Gastroesophageal sphincter (tissue), 3 donors: ENCODE measurements at regions not wholly inside any gene's neighbourhood (a gene's known extent, or its start where the extent isn't known, plus 50 kb on each side); places are given as distances from the start of the nearest gene placed in this dataset.

Experiments used
- CTCF ChIP-seq, 4 experiments: fragments of 200-600 bp in 2 of 4; fragments of 450-650 bp in 2 of 4; sonication (generic) in 1 of 4; IDR thresholded peaks; one replicate each; pipeline ENCODE4 v1.5.1; 2017 to 2019; ENCODE audit warnings: antibody characterized with exemption in 4 of 4, mild to moderate bottlenecking in 2 of 4, moderate library complexity in 2 of 4
- EP300 ChIP-seq: sonication (generic); formaldehyde crosslinking; IDR thresholded peaks from one replicate; pipeline ENCODE4 v1.6.1; 2017; ENCODE audit warnings: antibody characterized with exemption, mild to moderate bottlenecking
- POLR2A ChIP-seq, 2 donors: fragments of 450-650 bp; IDR thresholded peaks; one replicate each; pipeline ENCODE4 v1.6.1; 2017; ENCODE audit warnings: antibody characterized with exemption in 2 of 2, mild to moderate bottlenecking in 2 of 2, moderate library complexity in 1 of 2
- POLR2AphosphoS5 ChIP-seq: sonication (generic); formaldehyde crosslinking; IDR thresholded peaks from one replicate; pipeline ENCODE4 v1.6.1; 2017; ENCODE audit warnings: antibody characterized with exemption

- TF ChIP-seq CTCF (IDR thresholded peaks at IDR 0.05) = no peak
- no peak for TF ChIP-seq POLR2A (IDR thresholded peaks at IDR 0.05)
- no peak for TF ChIP-seq POLR2AphosphoS5
- TF ChIP-seq EP300 = no peak
Observed at GRCh38 chr12:107144441-107144840, 51.1 kb upstream of the CRY1 start.
